Neuronal stem cell (in vitro differentiated cells): ENCODE measurements at regions not wholly inside any gene's neighbourhood (a gene's known extent, or its start where the extent isn't known, plus 50 kb on each side); places are given as distances from the start of the nearest gene placed in this dataset.

Experiments used
- DNase-seq: peaks from one replicate; pipeline ENCODE4 v3.0.0-alpha.2; 2013; ENCODE audit warnings: low spot score
- H2AFZ ChIP-seq: one replicate; pipeline ENCODE4 v1.6.1; 2013; ENCODE audit warnings: mild to moderate bottlenecking, low read length, inconsistent platforms
- H2AK5ac ChIP-seq: 2 replicates; pipeline ENCODE4 v1.6.1; 2013; ENCODE audit warnings: low read depth, mild to moderate bottlenecking, inconsistent platforms, low read length, moderate library complexity, mixed read lengths
- H2BK120ac ChIP-seq: 2 replicates; pipeline ENCODE4 v1.6.1; 2013; ENCODE audit warnings: low read depth, mild to moderate bottlenecking, inconsistent platforms, low read length, moderate library complexity, mixed read lengths
- H2BK12ac ChIP-seq: one replicate; pipeline ENCODE4 v1.6.1; 2013; ENCODE audit warnings: low read length, inconsistent platforms
- H2BK15ac ChIP-seq: 2 replicates; pipeline ENCODE4 v1.6.1; 2013; ENCODE audit warnings: mild to moderate bottlenecking, low read length, inconsistent platforms, mixed read lengths
- H2BK5ac ChIP-seq: one replicate; pipeline ENCODE4 v1.6.1; 2013; ENCODE audit warnings: inconsistent platforms, mild to moderate bottlenecking, low read length, moderate library complexity
- H3K14ac ChIP-seq: one replicate; pipeline ENCODE4 v1.6.1; 2013; ENCODE audit warnings: low read length, inconsistent platforms
- H3K18ac ChIP-seq: 2 replicates; pipeline ENCODE4 v1.6.1; 2013; ENCODE audit warnings: low read length, inconsistent platforms
- H3K23ac ChIP-seq: 2 replicates; pipeline ENCODE4 v1.6.1; 2013; ENCODE audit warnings: low read depth, mild to moderate bottlenecking, mixed read lengths, low read length, inconsistent platforms; ENCODE audit not compliant: poor library complexity
- H3K27ac ChIP-seq: replicated peaks from 3 replicates; pipeline ENCODE4 v1.5.1; 2013; ENCODE audit warnings: low read length, inconsistent platforms
- H3K27me3 ChIP-seq, 3 experiments: 2 replicates each; pipeline ENCODE4 v1.6.1; 2013; ENCODE audit warnings: low read length in 3 of 3, mild to moderate bottlenecking in 2 of 3, inconsistent platforms in 1 of 3, low read depth in 1 of 3, mixed read lengths in 1 of 3, moderate library complexity in 1 of 3; ENCODE audit not compliant: control insufficient read depth in 3 of 3, insufficient read depth in 3 of 3
- H3K36me3 ChIP-seq, 2 donors: replicated peaks in 1 of 2; 2 replicates each; pipeline ENCODE4 v1.6.1; 2013; ENCODE audit warnings: low read length in 2 of 2; ENCODE audit not compliant: control insufficient read depth in 2 of 2, insufficient read depth in 2 of 2
- H3K4ac ChIP-seq: 2 replicates; pipeline ENCODE4 v1.6.1; 2013; ENCODE audit warnings: inconsistent platforms, mild to moderate bottlenecking, low read length, moderate library complexity
- H3K4me1 ChIP-seq, 2 donors: 1 replicate in 1 of 2; 2 replicates in 1 of 2; pipeline ENCODE4 v1.6.1; 2013; ENCODE audit warnings: low read length in 2 of 2, low read depth in 1 of 2; ENCODE audit not compliant: control insufficient read depth in 2 of 2, insufficient read depth in 1 of 2
- H3K4me2 ChIP-seq: one replicate; pipeline ENCODE4 v1.6.1; 2013; ENCODE audit warnings: mild to moderate bottlenecking, low read length, inconsistent platforms; ENCODE audit not compliant: insufficient read depth, poor library complexity, severe bottlenecking
- H3K4me3 ChIP-seq, 2 donors: 2 replicates each; pipeline ENCODE4 v1.5.1; 2013; ENCODE audit warnings: low read length in 2 of 2, mild to moderate bottlenecking in 2 of 2, inconsistent platforms in 1 of 2, moderate library complexity in 1 of 2
- H3K79me1 ChIP-seq: one replicate; pipeline ENCODE4 v1.6.1; 2013; ENCODE audit warnings: low read depth, mild to moderate bottlenecking, inconsistent platforms, low read length, moderate library complexity
- H3K9ac ChIP-seq: one replicate; pipeline ENCODE4 v1.6.1; 2013; ENCODE audit warnings: mild to moderate bottlenecking, low read depth, low read length, inconsistent platforms; ENCODE audit not compliant: poor library complexity
- H3K9me3 ChIP-seq, 2 donors: replicated peaks in 1 of 2; 2 replicates each; pipeline versions ENCODE3 to v1.6.1; 2013; ENCODE audit warnings: low read length in 2 of 2, mild to moderate bottlenecking in 2 of 2, inconsistent platforms in 1 of 2, low read depth in 1 of 2, mixed read lengths in 1 of 2, moderate library complexity in 1 of 2; ENCODE audit not compliant: control insufficient read depth in 2 of 2, insufficient read depth in 1 of 2
- H4K8ac ChIP-seq: one replicate; pipeline ENCODE4 v1.6.1; 2013; ENCODE audit warnings: low read depth, mild to moderate bottlenecking, inconsistent platforms, low read length, moderate library complexity
- H4K91ac ChIP-seq: one replicate; pipeline ENCODE4 v1.6.1; 2013; ENCODE audit warnings: low read length, low read depth, mild to moderate bottlenecking, inconsistent platforms; ENCODE audit not compliant: poor library complexity
- WGBS, 2 donors: extraction: QIAGEN DNeasy Blood & Tissue Kit; methylation state at CpG; one replicate each; pipeline ENCODE4 v1.1.7; 2013; ENCODE audit warnings: missing lambda C conversion rate in 2 of 2, mixed read lengths in 1 of 2; ENCODE audit not compliant: insufficient read length in 2 of 2, insufficient replicate concordance in 1 of 2; ENCODE audit errors: extremely low coverage in 2 of 2; 5-methylcytosine and 5-hydroxymethylcytosine counted together

GRCh38 chr10:130873636-130874035 is 437.9 kb downstream of the TCERG1L start:
- H3K36me3 ChIP-seq: no peaks in the 10 kb centered on the region
- no peak overlapping the region for H3K27ac ChIP-seq
- no peak overlapping the region for H3K4ac ChIP-seq
- H4K8ac ChIP-seq: no peak overlapping the region
- H2BK12ac ChIP-seq: no peak overlapping the region
- H3K4me3 ChIP-seq: no peak overlapping the region
- no peak overlapping the region for H3K18ac ChIP-seq
- no peaks in the 10 kb centered on the region for H3K9me3 ChIP-seq
- no peaks in the 10 kb centered on the region for H3K4me1 ChIP-seq
- no peak overlapping the region for H4K91ac ChIP-seq
- H3K14ac ChIP-seq: no peak overlapping the region
- H3K23ac ChIP-seq: no peak overlapping the region
- no peak overlapping the region for H3K9ac ChIP-seq
- H2BK120ac ChIP-seq: no peak overlapping the region
- H2BK5ac ChIP-seq: no peak overlapping the region
- no peak overlapping the region for H2AFZ ChIP-seq
- no CpG with 5 or more reads among the region's 1 CpG for WGBS, 2 donors
- no peaks in the 10 kb centered on the region for H3K27me3 ChIP-seq
- no peaks in the 10 kb centered on the region for H3K79me1 ChIP-seq
- no peak overlapping the region for H3K4me2 ChIP-seq
- no peak overlapping the region for H2BK15ac ChIP-seq
- H2AK5ac ChIP-seq: no peak overlapping the region
- no peak for DNase-seq

DNA sequence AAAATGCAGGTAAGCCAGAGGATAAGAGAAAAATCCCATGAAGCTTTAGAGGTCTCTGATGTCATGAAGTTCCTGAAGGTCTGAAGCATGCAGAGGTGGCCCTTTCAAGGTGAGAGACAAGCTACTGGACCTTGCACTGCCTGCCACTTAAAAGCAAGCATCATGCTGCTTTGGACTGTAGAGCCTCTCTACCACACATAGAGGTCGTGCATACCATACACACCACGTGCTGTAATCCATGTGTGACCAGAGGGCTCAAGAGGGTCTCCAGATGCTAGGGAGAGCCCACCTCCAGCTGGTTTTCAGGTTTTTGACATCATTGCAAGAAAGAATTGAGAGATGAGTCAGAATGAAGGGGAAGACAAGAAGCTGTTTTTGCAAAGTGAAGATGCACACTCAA is 436.4 kb downstream of the TCERG1L start:
- no peak overlapping the region for H2BK15ac ChIP-seq
- no peak overlapping the region for H3K9ac ChIP-seq
- H3K4ac ChIP-seq: no peak overlapping the region
- no peaks in the 10 kb centered on the region for H3K4me1 ChIP-seq
- H4K8ac ChIP-seq: no peak overlapping the region
- no peak overlapping the region for H3K4me2 ChIP-seq
- no peak overlapping the region for H2BK5ac ChIP-seq
- no peaks in the 10 kb centered on the region for H3K9me3 ChIP-seq
- no peak overlapping the region for H3K27ac ChIP-seq
- no peak overlapping the region for H2BK12ac ChIP-seq
- no peak overlapping the region for H2AFZ ChIP-seq
- H2AK5ac ChIP-seq: no peak overlapping the region
- no peak overlapping the region for H3K23ac ChIP-seq
- no peak overlapping the region for H3K4me3 ChIP-seq
- H3K36me3 ChIP-seq: no peaks in the 10 kb centered on the region
- no peak overlapping the region for H2BK120ac ChIP-seq
- no peak overlapping the region for H4K91ac ChIP-seq
- no peaks in the 10 kb centered on the region for H3K27me3 ChIP-seq
- H3K14ac ChIP-seq: no peak overlapping the region
- H3K79me1 ChIP-seq: no peaks in the 10 kb centered on the region
- no peak overlapping the region for H3K18ac ChIP-seq
- no CpG with 5 or more reads among the region's 2 CpGs for WGBS, 2 donors
- no peak for DNase-seq

DNA sequence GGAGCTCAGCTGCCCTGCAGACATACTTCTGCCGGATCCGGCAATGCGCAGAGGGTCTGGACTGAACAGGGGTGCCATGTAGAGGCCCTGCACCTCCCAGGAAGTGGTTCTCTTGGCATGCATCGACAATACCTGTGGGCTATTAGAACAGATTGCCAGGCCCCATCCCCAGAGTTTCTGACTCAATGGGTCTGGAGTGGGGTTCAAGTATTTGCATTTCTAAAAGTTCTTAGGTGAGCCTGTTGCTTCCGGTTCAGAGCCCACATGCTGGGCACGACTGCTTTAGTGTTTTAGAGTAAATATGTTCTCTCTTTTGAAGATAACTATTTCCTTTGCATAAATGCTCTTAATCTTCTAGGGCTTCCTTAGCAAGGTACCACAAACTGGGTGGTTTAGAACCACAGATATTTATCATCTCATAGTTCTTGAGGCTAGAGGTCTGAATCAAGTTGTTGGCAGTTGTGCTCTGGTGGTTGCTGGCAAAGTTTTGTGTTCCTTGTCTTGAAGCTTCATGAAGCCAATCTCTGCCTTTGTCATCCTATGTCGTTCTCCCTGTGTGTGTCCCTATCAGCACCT is 435.5 kb downstream of the TCERG1L start:
- Histone ChIP-seq H2AFZ (no peak overlapping the region), H3K4me3 (no peak overlapping the region), H2AK5ac (no peak overlapping the region), H4K91ac (no peak overlapping the region), H3K9ac (no peak overlapping the region), H2BK5ac (no peak overlapping the region), H3K4me1 (no peaks in the 10 kb centered on the region), H3K4ac (no peak overlapping the region), H2BK12ac (no peak overlapping the region), H2BK120ac (no peak overlapping the region), H3K36me3 (no peaks in the 10 kb centered on the region), H3K4me2 (no peak overlapping the region), H3K9me3 (no peaks in the 10 kb centered on the region), H3K14ac (no peak overlapping the region), H3K23ac (no peak overlapping the region), H3K18ac (no peak overlapping the region), H3K27ac (no peak overlapping the region), H3K79me1 (no peaks in the 10 kb centered on the region), H4K8ac (no peak overlapping the region), H2BK15ac (no peak overlapping the region), H3K27me3 (no peaks in the 10 kb centered on the region)
- no CpG with 5 or more reads among the region's 7 CpGs for WGBS, 2 donors
- no peak for DNase-seq

- H2BK120ac ChIP-seq: no peak overlapping the region
- no peak overlapping the region for H3K4ac ChIP-seq
- no peak overlapping the region for H2BK5ac ChIP-seq
- H4K8ac ChIP-seq: no peak overlapping the region
- no peaks in the 10 kb centered on the region for H3K9me3 ChIP-seq
- no peak overlapping the region for H3K14ac ChIP-seq
- no peak overlapping the region for H2BK12ac ChIP-seq
- no peak overlapping the region for H3K4me3 ChIP-seq
- H3K4me2 ChIP-seq: no peak overlapping the region
- no peaks in the 10 kb centered on the region for H3K79me1 ChIP-seq
- H3K27ac ChIP-seq: no peak overlapping the region
- H2AK5ac ChIP-seq: no peak overlapping the region
- H3K9ac ChIP-seq: no peak overlapping the region
- no peak overlapping the region for H2AFZ ChIP-seq
- H3K36me3 ChIP-seq: no peaks in the 10 kb centered on the region
- no peaks in the 10 kb centered on the region for H3K27me3 ChIP-seq
- no peak for DNase-seq
- no peak overlapping the region for H3K23ac ChIP-seq
- H4K91ac ChIP-seq: no peak overlapping the region
- H3K18ac ChIP-seq: no peak overlapping the region
- no peak overlapping the region for H2BK15ac ChIP-seq
- no peaks in the 10 kb centered on the region for H3K4me1 ChIP-seq
- no CpG with 5 or more reads among the region's 3 CpGs for WGBS, 2 donors
Observed at GRCh38 chr10:130877126-130877525, 434.4 kb downstream of the TCERG1L start.
